ENCODE measurements at regions not wholly inside any gene's neighbourhood (a gene's known extent, or its start where the extent isn't known, plus 50 kb on each side); places are given as distances from the start of the nearest gene placed in this dataset.
A peak's percentile ranks its signal among the peaks of the same experiment; 100 is the strongest.

DNA sequence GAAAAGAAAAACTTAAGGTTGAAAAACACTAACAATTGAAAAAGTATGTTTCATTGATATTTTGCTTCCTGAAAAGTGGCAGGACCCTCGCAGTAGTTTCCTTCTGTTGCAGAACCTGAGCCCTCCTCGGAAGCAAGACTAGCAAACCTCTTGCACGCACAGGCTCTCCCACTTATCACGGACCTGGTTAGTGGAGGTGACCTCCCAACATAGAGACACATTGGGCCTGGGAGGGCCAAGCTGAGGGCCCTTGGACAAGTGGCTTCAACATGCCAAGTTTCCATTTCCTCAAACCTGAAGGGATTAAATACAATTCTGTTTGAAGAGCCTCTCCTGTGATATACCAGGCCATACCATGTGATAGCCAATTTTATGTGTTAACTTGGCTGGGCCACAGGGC lies 133.4 kb upstream of the AGAP1 start:
- no peak for DNase-seq (ENCODE audit: low spot score)

DNA sequence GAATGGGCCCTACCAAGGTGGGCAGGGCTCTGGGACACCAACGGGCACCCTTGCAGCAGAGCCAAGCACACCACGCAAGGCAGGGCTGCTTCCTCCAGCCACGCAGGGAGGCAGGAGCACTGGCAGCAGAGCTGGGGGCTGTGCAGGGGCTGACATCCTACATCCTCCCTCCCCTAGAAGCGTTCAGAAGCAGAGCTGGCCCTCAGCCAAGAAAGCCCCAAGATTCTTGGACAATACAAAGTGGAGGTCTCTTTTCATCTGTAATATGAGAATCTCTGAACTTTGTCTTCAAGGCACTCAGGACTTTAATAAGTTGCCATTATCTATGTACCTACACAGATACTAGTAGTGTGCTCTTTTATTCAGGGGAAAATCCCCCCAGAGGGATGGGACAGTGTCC lies 128.1 kb upstream of the AGAP1 start:
- no peak for DNase-seq (ENCODE audit: low spot score)

GRCh38 chr2:235366390-235366789 lies 127.5 kb upstream of the AGAP1 start:
- DNase-seq (ENCODE audit: low spot score) = no peak

GRCh38 chr2:235366807-235367206 lies 127.0 kb upstream of the AGAP1 start:
- DNase-seq (ENCODE audit: low spot score) = no peak

DNA sequence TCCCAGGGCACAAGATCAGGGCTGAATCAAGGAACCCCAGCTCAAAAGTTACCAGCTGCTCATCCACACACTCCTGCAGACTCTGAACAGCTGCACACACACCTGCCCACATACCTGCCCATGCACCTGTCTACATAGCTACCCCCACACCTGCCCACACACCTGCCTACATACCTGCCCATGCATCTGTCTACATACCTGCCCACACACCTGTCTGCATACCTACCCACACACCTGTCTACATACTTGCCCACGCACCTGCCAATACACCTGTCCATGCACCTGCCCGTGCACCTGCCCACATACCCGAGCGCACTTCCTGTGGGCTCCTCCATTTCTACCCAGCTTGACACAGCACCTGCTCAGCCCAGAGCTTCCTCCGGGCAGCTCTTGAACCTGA lies 122.8 kb upstream of the AGAP1 start:
- DNase-seq (ENCODE audit: low spot score) = no peak

DNA sequence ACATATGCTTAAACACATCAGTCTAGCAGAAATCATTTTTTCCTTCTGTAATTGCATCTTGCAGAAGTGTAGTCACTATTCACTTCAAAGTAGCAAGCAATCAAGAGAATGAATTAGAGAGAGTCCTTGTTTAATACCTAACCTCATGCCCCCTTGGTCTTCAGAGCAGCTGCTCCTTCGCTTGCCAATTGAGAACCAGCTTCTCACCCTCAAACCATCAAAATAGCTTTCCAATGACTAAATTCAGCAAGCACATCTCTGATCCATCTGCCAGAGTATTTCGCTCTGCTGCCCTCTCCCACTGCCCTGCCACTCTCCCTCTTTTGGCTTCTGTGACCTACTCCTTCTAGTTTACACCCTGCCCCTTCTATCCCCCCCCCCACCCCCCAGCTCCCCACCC lies 120.7 kb upstream of the AGAP1 start:
- DNase-seq (ENCODE audit: low spot score) = no peak

DNA sequence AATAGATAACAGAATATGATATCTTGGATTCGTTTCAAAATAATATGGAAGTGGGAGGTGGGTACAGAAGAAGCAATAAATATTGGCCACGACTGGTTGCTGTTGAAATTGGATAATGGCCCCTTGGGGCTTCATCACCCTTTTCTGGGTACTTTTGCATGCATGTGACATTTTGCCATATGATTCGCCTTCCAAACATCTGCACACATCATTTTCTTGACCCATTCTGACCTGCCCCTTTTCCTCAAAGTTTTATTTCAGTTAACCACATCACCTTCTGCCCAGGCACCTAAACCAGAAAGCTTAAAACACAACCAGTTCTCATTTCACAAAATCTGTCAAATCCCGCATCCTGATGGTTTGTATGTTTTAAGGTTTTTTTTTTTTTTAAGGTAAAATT lies 116.7 kb upstream of the AGAP1 start:
- DNase-seq (ENCODE audit: low spot score) = no peak

DNA sequence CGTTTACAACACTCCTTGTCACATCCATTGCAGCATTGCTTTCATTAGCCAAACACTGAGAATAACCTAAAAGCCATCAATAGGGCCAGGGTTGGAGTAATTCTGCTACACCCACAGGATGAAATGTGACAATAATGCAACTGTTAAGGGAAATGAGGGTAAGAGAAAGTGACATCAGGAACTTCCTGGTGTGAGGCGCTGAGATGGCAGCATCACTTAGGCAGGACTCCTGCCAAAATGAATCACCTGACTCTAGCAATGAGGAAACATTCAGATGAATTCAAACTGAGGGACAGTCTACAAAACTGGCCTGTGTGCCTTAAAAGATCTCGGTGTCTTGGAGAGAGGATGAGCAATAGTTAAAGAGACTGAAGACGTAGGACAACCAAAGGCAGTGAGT lies 115.6 kb upstream of the AGAP1 start:
- no peak for DNase-seq (ENCODE audit: low spot score)

DNA sequence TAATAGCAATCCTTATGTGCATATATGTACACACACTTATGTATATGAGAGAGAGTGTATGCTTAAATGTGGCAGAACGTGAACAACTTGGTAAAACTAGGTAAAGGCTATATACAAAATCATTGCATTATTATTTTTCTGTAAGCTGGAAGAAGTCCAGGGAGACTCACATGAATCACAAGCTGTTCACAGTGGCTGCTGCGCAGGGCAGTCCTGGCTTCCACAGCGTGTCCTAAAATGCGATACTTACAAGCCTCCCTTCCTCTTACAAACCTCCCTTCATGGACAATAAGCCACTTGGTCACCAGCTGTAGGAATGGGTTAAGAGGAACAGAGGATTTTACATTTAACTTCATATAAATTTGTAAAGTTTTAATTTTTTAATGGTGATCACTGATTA lies 114.9 kb upstream of the AGAP1 start:
- DNase-seq (ENCODE audit: low spot score) = no peak

DNA sequence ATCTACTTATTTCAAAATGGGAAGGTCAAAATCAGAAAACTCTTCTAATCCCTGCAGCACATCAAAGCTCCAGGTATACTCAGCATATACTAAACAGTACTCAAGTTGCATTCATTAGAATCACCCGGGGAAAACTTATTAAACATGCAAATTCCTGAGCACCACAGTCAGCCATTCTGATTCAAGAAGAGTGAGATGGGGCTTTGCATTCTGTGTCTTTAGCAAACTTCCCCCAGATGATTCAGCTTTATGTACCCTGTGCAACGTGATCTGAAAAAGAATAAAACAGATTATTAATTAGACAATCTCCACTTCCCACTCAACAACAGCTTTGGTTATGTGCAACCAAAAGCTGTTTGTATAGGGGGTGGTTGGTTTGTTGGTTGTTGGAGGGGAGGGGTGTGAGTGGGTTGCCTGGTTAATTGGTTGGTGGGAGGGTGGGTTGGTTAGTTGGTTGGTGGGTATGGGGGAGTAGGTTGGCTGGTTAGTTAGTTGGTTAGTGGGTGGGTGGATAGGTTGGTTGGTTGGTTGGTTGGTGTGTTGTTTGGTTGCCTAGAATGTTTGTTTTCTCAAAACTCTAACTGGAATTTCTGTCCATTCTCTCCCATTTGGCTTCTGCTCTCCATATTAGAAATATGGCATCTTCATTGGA lies 112.5 kb upstream of the AGAP1 start:
- no peak for DNase-seq (ENCODE audit: low spot score)

DNA sequence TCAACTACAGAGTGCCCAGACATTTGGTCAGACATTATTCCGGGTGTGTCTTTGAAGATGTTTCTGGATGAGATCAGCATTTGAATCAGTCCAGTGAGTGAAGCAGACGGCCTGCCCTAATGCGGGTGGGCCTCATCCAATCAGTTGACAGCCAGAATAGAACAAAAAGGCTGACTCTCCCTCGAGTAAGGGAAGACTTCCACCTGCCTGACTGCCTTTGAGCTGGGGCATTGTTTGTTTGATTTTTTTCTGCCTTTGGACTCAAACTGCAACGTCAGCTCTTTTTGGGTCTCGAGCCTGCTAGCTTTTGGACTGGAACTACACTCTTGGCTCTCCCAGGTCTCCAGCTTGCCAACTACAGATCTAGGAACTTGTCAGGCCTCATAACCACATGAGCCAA lies 111.7 kb upstream of the AGAP1 start:
- no peak for DNase-seq (ENCODE audit: low spot score)

GRCh38 chr2:235382601-235383000 lies 111.2 kb upstream of the AGAP1 start:
- no peak for DNase-seq (ENCODE audit: low spot score)

DNA sequence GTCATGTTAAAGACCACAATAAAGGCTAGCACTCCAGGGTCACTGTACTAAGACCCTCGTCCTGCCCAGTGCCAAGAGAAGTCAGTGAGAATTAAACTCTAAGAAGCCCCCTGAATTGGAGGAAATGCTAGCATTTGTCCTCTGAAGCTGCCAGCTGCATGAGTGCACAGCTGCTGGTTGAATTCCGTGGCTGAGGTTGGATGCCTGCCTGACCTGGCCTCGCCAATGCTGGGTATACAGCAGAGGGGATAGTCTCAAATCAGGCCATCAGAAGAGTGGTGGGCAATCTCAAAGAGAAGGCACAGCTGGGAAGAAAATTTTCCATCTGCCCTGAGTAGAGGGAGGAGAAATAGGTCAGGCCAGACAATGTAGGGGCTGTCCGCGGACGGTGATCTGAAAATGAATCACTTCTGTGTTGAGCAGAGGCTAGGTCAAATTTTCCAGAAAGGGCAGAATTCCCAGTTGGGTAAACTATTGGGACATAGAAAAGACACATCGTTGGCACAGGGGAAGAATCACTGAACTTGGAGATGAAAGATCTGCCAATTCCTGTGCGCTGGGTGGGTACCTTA lies 110.5 kb upstream of the AGAP1 start:
- no peak for DNase-seq (ENCODE audit: low spot score)

GRCh38 chr2:235384624-235385023 lies 109.2 kb upstream of the AGAP1 start:
- DNase-seq (ENCODE audit: low spot score) = no peak

- no peak for DNase-seq (ENCODE audit: low spot score)
Measured at GRCh38 chr2:235389626-235390025, 104.2 kb upstream of the AGAP1 start.

DNA sequence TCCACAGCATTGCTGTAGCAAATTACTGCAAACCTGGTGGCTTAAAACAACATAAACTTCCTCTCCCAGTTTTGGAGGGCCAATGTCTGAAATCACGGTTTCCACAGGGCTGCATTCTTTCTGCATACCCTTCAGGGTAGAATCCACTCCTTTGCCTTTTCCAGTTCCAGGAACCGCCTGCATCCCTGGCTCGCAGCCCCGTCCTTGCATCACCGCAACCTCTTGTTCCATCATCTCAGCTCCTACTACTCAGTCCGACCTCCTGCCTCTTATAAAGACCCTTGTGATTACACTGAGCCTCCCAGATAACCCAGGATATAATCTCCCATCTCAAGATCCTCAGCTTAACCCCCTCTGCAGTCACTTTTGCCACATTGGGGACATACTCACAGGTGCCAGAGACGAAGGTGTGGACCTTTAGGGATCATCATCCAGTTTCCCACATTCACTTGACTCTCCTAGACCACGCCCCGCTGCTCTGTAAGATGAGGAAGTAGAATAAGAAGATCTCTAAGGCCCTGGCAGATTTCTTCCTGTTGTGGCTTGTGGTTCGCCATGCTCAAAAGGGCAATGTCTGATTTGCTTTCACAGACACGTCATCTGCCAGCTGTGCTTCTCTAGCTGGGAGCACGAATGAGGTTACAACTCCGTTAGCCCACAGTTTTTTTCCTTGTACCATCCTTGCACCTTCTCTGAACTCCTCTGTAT lies 103.6 kb upstream of the AGAP1 start:
- DNase-seq (ENCODE audit: low spot score) = peak; percentile 42

DNA sequence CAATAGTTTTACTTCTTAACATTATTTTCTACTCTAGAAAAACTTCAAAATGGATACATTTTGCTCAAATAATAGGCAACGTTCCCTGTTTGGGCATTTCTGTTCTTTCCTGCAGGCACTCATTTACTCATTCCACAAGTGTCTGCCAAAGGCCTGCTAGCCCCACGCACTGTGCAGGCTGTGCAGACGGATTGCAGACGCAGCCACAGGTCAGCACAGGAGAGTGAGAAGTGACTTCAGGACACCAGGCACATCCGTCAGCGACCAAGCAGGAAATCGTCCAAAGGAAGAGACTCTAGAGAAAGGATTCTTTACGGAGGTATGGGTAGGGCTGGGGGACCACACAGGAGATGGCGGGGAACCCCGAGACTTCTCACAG lies 103.0 kb upstream of the AGAP1 start:
- DNase-seq (ENCODE audit: low spot score) = no peak

GRCh38 chr2:235391921-235392615 lies 101.8 kb upstream of the AGAP1 start:
- no peak for DNase-seq (ENCODE audit: low spot score)

DNA sequence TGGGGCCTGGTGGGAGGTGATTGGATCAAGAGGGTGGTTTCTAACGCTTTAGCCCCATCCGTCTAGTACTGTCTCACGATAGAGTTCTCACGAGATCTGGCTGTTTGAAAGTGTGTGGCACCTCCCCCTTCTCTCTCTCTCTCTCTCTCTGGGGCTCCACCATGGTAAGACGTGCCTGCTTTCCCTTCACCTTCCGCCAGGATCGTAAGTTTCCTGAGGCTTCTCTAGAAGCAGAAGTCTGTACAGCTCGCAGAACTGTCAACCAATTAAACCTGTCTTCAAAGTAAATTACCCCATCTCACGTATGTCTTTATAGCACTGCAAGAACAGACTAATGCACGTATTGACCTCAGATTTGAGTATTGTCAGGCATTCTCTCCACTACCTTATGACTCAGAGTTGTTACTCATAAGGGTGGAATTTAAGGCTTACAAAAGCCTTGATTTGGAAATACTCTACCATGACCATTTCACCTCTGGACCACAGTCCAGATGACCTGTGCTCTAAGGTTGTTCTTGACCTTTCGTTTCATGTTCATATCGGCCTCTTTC lies 99.5 kb upstream of the AGAP1 start:
- DNase-seq (ENCODE audit: low spot score) = no peak

DNA sequence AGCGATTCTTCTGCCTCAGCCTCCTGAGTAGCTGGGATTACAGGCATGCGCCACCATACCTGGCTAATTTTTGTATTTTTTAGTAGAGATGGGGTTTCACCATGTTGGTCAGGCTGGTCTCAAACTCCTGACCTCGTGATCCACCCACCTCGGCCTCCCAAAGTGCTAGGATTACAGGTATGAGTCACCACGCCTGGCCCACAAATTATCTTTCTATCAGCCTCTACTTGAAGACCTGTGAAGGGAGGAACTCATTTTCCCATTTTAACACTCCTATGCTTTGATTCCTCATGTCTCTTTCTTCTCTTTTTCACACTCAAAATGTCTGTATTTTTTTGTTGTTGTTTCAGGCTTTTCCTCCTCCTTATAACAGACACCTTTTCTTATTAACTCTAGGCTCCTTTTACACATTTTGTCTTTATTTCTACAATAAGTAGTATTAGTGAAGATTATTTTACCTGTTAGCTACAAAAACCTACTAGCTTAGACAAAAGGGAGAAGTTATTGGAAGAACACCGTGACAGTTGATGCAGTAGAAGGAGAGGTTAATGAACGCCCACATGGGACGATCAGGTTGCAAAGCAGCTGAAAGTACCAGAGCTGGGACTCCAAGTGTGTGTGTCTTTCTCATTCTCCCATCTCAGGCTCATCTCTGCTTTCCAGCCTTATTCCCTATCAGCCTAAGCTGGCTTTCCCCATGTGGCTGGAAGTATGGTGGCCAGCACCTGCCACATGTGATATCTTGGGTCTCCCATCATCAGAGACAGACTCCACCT lies 97.6 kb upstream of the AGAP1 start:
- DNase-seq (ENCODE audit: low spot score) = no peak

GRCh38 chr2:235398321-235398720 lies 95.5 kb upstream of the AGAP1 start:
- DNase-seq (ENCODE audit: low spot score) = no peak

DNA sequence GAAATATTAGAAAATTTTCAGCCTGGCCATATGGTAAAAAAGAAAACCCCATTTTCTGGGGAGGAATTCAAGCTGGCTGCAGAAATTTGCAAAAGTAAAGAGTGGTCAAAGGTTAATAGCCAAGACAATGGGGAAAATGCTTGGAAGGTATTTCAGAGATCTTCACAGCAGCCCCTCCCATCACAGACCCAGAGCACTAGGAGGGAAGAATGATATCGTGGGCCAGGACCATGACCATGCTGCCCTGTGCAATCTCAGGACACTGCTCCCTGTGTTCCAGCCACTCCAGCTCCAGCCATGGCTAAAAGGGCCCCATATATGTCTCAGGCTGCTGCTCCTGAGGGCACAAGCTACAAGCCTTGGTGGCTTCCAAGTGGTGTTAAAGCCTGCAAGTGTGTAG lies 93.9 kb upstream of the AGAP1 start:
- no peak for DNase-seq (ENCODE audit: low spot score)

Data from activated CD4-positive, alpha-beta T cell treated with anti-CD3 and anti-CD28 coated beads, Interleukin-2, Interleukin-4, amounts not matched to agents 100 ng/mL and 50 ng/mL, durations not matched to agents 16 hours and 8 hours (primary cell).